Hepatocyte (in vitro differentiated cells): ENCODE measurements at regions not wholly inside any gene's neighbourhood (a gene's known extent, or its start where the extent isn't known, plus 50 kb on each side); places are given as distances from the start of the nearest gene placed in this dataset.

Experiments
- DNase-seq: peaks from one replicate; pipeline ENCODE4 v3.0.0-alpha.2; 2016; ENCODE audit warnings: low spot score
- H2AFZ ChIP-seq: fragments of 200-600 bp; sonication (generic); 2 replicates; pipeline ENCODE4 v1.6.0; 2016; ENCODE audit warnings: antibody characterized with exemption, mild to moderate bottlenecking
- H3K27ac ChIP-seq: fragments of 200-600 bp; sonication (generic); 2 replicates; pipeline ENCODE4 v1.5.1; 2016; ENCODE audit warnings: mild to moderate bottlenecking
- H3K27me3 ChIP-seq: fragments of 200-600 bp; sonication (generic); 2 replicates; pipeline ENCODE4 v1.6.1; 2016
- H3K36me3 ChIP-seq: fragments of 200-600 bp; sonication (generic); replicated peaks from 2 replicates; pipeline ENCODE4 v1.5.1; 2016; ENCODE audit warnings: low read depth; ENCODE audit not compliant: insufficient read depth
- H3K4me1 ChIP-seq: fragments of 200-600 bp; sonication (generic); 2 replicates; pipeline ENCODE4 v1.5.1; 2016; ENCODE audit warnings: mild to moderate bottlenecking, moderate library complexity; ENCODE audit not compliant: insufficient read depth
- H3K4me2 ChIP-seq: fragments of 200-600 bp; sonication (generic); 2 replicates; pipeline ENCODE4 v1.6.0; 2016
- H3K4me3 ChIP-seq: fragments of 200-600 bp; sonication (generic); 2 replicates; pipeline ENCODE4 v1.5.1; 2016; ENCODE audit warnings: mild to moderate bottlenecking
- H3K79me2 ChIP-seq: fragments of 200-600 bp; sonication (generic); 2 replicates; pipeline ENCODE4 v1.6.0; 2017; ENCODE audit warnings: mild to moderate bottlenecking
- H3K9me2 ChIP-seq: fragments of 200-600 bp; sonication (generic); replicated peaks from 2 replicates; pipeline ENCODE4 v1.6.0; 2017; ENCODE audit warnings: mild to moderate bottlenecking; ENCODE audit not compliant: insufficient read depth
- H3K9me3 ChIP-seq: fragments of 200-600 bp; sonication (generic); 2 replicates; pipeline ENCODE4 v1.5.1; 2016; ENCODE audit warnings: low read depth, mild to moderate bottlenecking
- H4K20me1 ChIP-seq: fragments of 200-600 bp; sonication (generic); 2 replicates; pipeline ENCODE4 v1.6.0; 2016; ENCODE audit warnings: mild to moderate bottlenecking; ENCODE audit not compliant: insufficient read depth, poor library complexity, severe bottlenecking
- EZH2 ChIP-seq: fragments of 200-600 bp; sonication (generic); IDR thresholded peaks from 2 replicates; pipeline ENCODE4 v1.6.1; 2016; ENCODE audit warnings: antibody characterized with exemption, mild to moderate bottlenecking, borderline replicate concordance
- EZH2phosphoT487 ChIP-seq: fragments of 200-600 bp; sonication (generic); IDR thresholded peaks from one replicate; pipeline ENCODE4 v1.6.1; 2018; ENCODE audit warnings: antibody characterized with exemption, mild to moderate bottlenecking, low read depth, moderate library complexity; ENCODE audit not compliant: unreplicated experiment, severe bottlenecking
- WGBS: methylation state at CpG from one replicate; pipeline ENCODE4 v1.1.6; 2016; ENCODE audit warnings: low lambda C conversion rate; ENCODE audit errors: missing lambda C conversion rate; 5-methylcytosine and 5-hydroxymethylcytosine counted together
- TF ChIP-seq, protein P1 (sequence below): fragments of 200-600 bp; sonication (generic); IDR thresholded peaks from 2 replicates; pipeline ENCODE4 v1.5.1; 2016; ENCODE audit warnings: antibody characterized with exemption, mild to moderate bottlenecking; ENCODE audit not compliant: poor library complexity

DNA sequence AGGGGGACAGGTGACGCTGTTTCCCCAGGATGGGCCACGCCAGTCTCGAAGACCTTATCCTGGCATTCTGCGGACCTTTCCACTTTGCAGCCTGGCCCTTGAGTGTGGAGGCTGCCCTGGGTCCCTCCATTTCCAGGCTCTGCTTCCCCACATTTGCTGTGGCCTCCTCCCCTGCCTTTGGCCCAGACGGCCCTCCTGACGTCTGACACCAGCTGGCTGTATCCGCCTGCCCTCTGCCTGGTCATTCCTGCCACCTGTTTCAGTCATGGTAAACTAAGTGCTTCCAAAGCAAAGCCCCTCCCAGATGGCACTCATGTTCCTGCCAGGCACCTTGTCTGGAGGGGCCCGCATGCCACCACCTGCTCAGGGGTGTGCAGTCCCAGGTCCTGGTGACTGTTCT, 95.1 kb downstream of the ASB1 start:
- Histone ChIP-seq H3K79me2 (no peaks in the 10 kb centered on the region), H4K20me1 (no peaks in the 10 kb centered on the region), H3K27me3 (no peaks in the 10 kb centered on the region), H3K9me2 (no peaks in the 10 kb centered on the region), H2AFZ (no peak overlapping the region), H3K4me1 (no peaks in the 10 kb centered on the region), H3K4me2 (no peak overlapping the region), H3K36me3 (no peaks in the 10 kb centered on the region), H3K27ac (no peak overlapping the region), H3K4me3 (no peak overlapping the region), H3K9me3 (no peaks in the 10 kb centered on the region)
- TF ChIP-seq EZH2phosphoT487 (no peak), EZH2 (no peak)
- TF ChIP-seq, protein P1, sequence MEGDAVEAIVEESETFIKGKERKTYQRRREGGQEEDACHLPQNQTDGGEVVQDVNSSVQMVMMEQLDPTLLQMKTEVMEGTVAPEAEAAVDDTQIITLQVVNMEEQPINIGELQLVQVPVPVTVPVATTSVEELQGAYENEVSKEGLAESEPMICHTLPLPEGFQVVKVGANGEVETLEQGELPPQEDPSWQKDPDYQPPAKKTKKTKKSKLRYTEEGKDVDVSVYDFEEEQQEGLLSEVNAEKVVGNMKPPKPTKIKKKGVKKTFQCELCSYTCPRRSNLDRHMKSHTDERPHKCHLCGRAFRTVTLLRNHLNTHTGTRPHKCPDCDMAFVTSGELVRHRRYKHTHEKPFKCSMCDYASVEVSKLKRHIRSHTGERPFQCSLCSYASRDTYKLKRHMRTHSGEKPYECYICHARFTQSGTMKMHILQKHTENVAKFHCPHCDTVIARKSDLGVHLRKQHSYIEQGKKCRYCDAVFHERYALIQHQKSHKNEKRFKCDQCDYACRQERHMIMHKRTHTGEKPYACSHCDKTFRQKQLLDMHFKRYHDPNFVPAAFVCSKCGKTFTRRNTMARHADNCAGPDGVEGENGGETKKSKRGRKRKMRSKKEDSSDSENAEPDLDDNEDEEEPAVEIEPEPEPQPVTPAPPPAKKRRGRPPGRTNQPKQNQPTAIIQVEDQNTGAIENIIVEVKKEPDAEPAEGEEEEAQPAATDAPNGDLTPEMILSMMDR = no peak
- WGBS = 85% methylated on average over 8 of the region's 8 CpGs
- no peak for DNase-seq

DNA sequence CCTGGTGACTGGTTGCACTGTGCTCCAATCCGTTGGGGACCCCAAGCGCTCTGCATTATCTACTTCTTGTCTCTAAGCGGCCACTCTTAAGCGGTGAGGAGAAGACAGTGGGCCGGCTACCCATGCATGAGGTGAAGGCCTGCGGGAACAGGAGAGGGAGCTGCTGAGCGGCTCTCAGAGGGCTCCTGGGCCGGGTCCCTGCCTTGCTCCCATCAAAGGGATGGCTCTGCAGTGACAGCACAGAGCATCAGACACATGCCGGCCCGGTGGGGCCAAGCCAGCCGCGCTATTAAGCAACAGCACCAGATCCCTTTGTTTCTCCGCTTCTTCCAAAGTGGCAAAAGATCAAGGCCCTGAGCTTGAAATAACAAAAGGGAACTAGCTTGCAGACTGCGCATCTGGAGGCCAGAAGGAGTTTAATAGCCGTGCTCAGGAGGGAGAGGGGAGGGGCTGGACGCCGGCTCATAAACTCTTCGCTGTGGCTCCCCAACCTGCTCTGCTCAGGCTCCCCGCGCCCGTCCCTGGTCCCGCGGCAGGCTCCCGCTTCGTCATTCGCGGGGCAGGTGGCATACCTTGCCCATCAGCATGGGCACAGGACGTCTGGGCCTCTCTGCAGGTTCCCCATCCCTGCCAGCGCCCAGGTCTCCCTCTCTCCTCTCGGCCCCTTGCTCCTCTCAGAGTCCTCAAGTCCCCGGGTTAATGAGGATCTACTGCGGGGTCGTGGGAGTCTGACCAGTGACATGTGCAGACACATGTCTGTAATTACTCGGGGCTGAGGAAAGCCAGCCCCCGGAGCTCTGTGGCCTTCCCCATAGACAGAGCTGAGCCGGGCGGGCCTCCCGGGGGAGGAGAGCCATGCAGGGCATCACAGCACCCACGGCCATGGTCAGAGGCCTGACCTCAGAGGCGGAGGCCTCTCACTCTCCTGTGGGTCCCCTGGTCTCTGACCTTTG, 96.7 kb downstream of the ASB1 start:
- H3K27ac ChIP-seq = peak overlapping the region; percentile 46
- no peaks in the 10 kb centered on the region for H3K27me3 ChIP-seq
- H3K9me3 ChIP-seq = no peaks in the 10 kb centered on the region
- TF ChIP-seq EZH2phosphoT487 = no peak
- TF ChIP-seq, protein P1 = peak; percentile 38
- no peak for TF ChIP-seq EZH2
- H3K9me2 ChIP-seq = no peaks in the 10 kb centered on the region
- 55% methylated on average over 39 of the region's 40 CpGs for WGBS
- H4K20me1 ChIP-seq = no peaks in the 10 kb centered on the region
- peaks cover 5% of the 10 kb centered on the region for H3K4me1 ChIP-seq
- H3K4me2 ChIP-seq = peak overlapping the region; percentile 49
- DNase-seq = peak; percentile 49
- no peak overlapping the region for H3K4me3 ChIP-seq
- H3K36me3 ChIP-seq = no peaks in the 10 kb centered on the region
- no peaks in the 10 kb centered on the region for H3K79me2 ChIP-seq
- no peak overlapping the region for H2AFZ ChIP-seq

DNA sequence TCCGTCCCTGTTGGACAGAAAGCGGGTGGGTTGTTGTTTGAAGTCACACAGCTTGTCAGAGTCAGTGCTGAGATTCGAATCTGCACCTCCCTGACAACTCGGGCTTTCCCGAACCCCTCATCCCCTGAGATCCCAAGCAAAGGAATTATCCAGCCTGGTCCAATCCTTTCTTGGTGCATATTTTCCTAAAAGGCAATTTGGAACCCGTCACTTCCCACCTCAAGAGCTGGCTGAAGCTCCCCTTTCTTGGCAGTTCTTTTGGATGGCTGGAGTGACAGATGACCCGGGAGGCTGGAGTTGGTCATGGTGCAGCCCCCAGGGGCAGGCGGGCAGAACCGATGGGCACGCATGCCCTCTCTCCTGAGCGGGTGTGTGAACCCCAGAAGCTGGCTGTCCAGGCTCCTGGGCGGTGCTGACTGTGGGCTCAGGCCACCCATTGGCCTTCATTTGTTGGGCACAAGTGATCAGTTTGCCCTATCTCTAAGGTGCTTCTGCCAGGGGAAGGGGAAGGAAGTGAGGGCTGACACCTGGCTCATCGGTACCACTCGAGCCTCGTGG, 97.8 kb downstream of the ASB1 start:
- Histone ChIP-seq H4K20me1 (no peaks in the 10 kb centered on the region), H3K27ac (no peak overlapping the region), H3K9me2 (no peaks in the 10 kb centered on the region), H2AFZ (no peak overlapping the region), H3K79me2 (no peaks in the 10 kb centered on the region), H3K27me3 (no peaks in the 10 kb centered on the region), H3K9me3 (no peaks in the 10 kb centered on the region), H3K4me1 (peaks cover 12% of the 10 kb centered on the region), H3K4me3 (no peak overlapping the region), H3K4me2 (no peak overlapping the region), H3K36me3 (no peaks in the 10 kb centered on the region)
- WGBS = 96% methylated on average over 15 of the region's 15 CpGs
- TF ChIP-seq EZH2 = no peak
- TF ChIP-seq, protein P1 = no peak
- no peak for DNase-seq
